OCI-LY1 (cell line): ENCODE measurements at regions not wholly inside any gene's neighbourhood (a gene's known extent, or its start where the extent isn't known, plus 50 kb on each side); places are given as distances from the start of the nearest gene placed in this dataset.

Experiments used
- H2AFZ ChIP-seq: fragments of 200-600 bp; sonication (generic), shearing (Covaris generic); 2 replicates; pipeline ENCODE4 v1.6.0; 2014; ENCODE audit warnings: antibody characterized with exemption, mild to moderate bottlenecking, low read length
- H3F3A ChIP-seq: fragments of 200-600 bp; sonication (generic), shearing (Covaris generic); 2 replicates; pipeline ENCODE4 v1.6.0; 2014; ENCODE audit warnings: mild to moderate bottlenecking, antibody characterized with exemption, low read length, moderate library complexity; ENCODE audit not compliant: insufficient read depth
- H3K27ac ChIP-seq: fragments of 200-600 bp; sonication (generic); 2 replicates; pipeline ENCODE4 v1.5.1; 2014; ENCODE audit warnings: low read length, mixed run types, mild to moderate bottlenecking, low read depth; ENCODE audit not compliant: poor library complexity, severe bottlenecking
- H3K27me3 ChIP-seq: fragments of 200-600 bp; sonication (generic); 2 replicates; pipeline ENCODE4 v1.6.0; 2014; ENCODE audit warnings: antibody characterized with exemption, mild to moderate bottlenecking, low read length, moderate library complexity; ENCODE audit not compliant: insufficient read depth
- H3K36me3 ChIP-seq: fragments of 200-600 bp; sonication (generic); 2 replicates; pipeline ENCODE4 v1.6.1; 2014; ENCODE audit warnings: mild to moderate bottlenecking, antibody characterized with exemption, low read length, moderate library complexity, mixed read lengths; ENCODE audit not compliant: insufficient read depth
- H3K4me1 ChIP-seq: fragments of 200-600 bp; sonication (generic); 2 replicates; pipeline ENCODE4 v1.5.1; 2014; ENCODE audit warnings: mild to moderate bottlenecking, low read length, moderate library complexity; ENCODE audit not compliant: insufficient read depth, severe bottlenecking
- H3K4me2 ChIP-seq: fragments of 200-600 bp; sonication (generic), shearing (Covaris generic); 2 replicates; pipeline ENCODE4 v1.6.1; 2014; ENCODE audit warnings: low read length
- H3K4me3 ChIP-seq: fragments of 200-600 bp; sonication (generic); 2 replicates; pipeline ENCODE4 v1.5.1; 2014; ENCODE audit warnings: low read length, low read depth, mild to moderate bottlenecking, mixed read lengths; ENCODE audit not compliant: poor library complexity, severe bottlenecking
- H3K79me2 ChIP-seq: fragments of 200-600 bp; shearing (Covaris generic); 2 replicates; pipeline ENCODE4 v1.6.1; 2016; ENCODE audit warnings: mixed run types, low read length, mixed read lengths; ENCODE audit not compliant: insufficient read depth
- H3K9ac ChIP-seq: fragments of 200-600 bp; sonication (generic), shearing (Covaris generic); 2 replicates; pipeline ENCODE4 v1.6.1; 2014; ENCODE audit warnings: mild to moderate bottlenecking, low read length, mixed read lengths
- H3K9me2 ChIP-seq: fragments of 200-600 bp; sonication (generic), shearing (Covaris generic); 2 replicates; pipeline ENCODE4 v1.6.1; 2014; ENCODE audit warnings: low read depth, mild to moderate bottlenecking, low read length, mixed read lengths
- H3K9me3 ChIP-seq: fragments of 200-600 bp; shearing (Covaris generic); 2 replicates; pipeline ENCODE4 v1.6.1; 2014; ENCODE audit warnings: low read length, mixed read lengths
- H4K20me1 ChIP-seq: fragments of 200-600 bp; sonication (generic), shearing (Covaris generic); 2 replicates; pipeline ENCODE4 v1.6.0; 2016; ENCODE audit warnings: mild to moderate bottlenecking, low read length; ENCODE audit not compliant: insufficient read depth
- CTCF ChIP-seq: fragments of 200-600 bp; sonication (generic), shearing (Covaris generic); IDR thresholded peaks from 2 replicates; pipeline ENCODE4 v1.5.1; 2017; ENCODE audit warnings: mild to moderate bottlenecking, antibody characterized with exemption, low read length, moderate library complexity, mixed read lengths
- EZH2 ChIP-seq: fragments of 200-600 bp; sonication (generic), shearing (Covaris generic); IDR thresholded peaks from 2 replicates; pipeline ENCODE4 v1.8.0; 2017; ENCODE audit warnings: borderline replicate concordance, mixed run types, mild to moderate bottlenecking, antibody characterized with exemption, low read length, moderate library complexity, mixed read lengths

- no peak for TF ChIP-seq CTCF
- no peak for TF ChIP-seq EZH2
- Histone ChIP-seq H2AFZ (no peak overlapping the region), H3K9me3 (no peaks in the 10 kb centered on the region), H3K36me3 (no peaks in the 10 kb centered on the region), H3K79me2 (no peaks in the 10 kb centered on the region), H3K9me2 (no peaks in the 10 kb centered on the region), H3K9ac (no peak overlapping the region), H3K4me1 (no peaks in the 10 kb centered on the region), H3K4me3 (no peak overlapping the region), H3K4me2 (no peak overlapping the region), H3K27me3 (no peaks in the 10 kb centered on the region), H3F3A (no peaks in the 10 kb centered on the region), H4K20me1 (no peaks in the 10 kb centered on the region), H3K27ac (no peak overlapping the region)
Observed at GRCh38 chr20:7108929-7109328, 341.4 kb downstream of the BMP2 start.

- no peaks in the 10 kb centered on the region for H3K27me3 ChIP-seq
- no peaks in the 10 kb centered on the region for H3F3A ChIP-seq
- no peak overlapping the region for H3K9ac ChIP-seq
- H3K4me2 ChIP-seq = no peak overlapping the region
- H2AFZ ChIP-seq = no peak overlapping the region
- no peaks in the 10 kb centered on the region for H3K36me3 ChIP-seq
- no peaks in the 10 kb centered on the region for H4K20me1 ChIP-seq
- H3K79me2 ChIP-seq = no peaks in the 10 kb centered on the region
- H3K4me1 ChIP-seq = no peaks in the 10 kb centered on the region
- no peaks in the 10 kb centered on the region for H3K9me2 ChIP-seq
- TF ChIP-seq EZH2 (no peak), CTCF (peak; percentile 53)
- no peaks in the 10 kb centered on the region for H3K9me3 ChIP-seq
- no peak overlapping the region for H3K27ac ChIP-seq
- H3K4me3 ChIP-seq = no peak overlapping the region
Observed at GRCh38 chr20:7113577-7114466, 346.3 kb downstream of the BMP2 start.

GRCh38 chr20:7123457-7123856 is 356.0 kb downstream of the BMP2 start:
- no peak for TF ChIP-seq CTCF
- TF ChIP-seq EZH2 = no peak
- H3K4me1 ChIP-seq = no peaks in the 10 kb centered on the region
- no peak overlapping the region for H3K4me2 ChIP-seq
- H4K20me1 ChIP-seq = no peaks in the 10 kb centered on the region
- H3K36me3 ChIP-seq = no peaks in the 10 kb centered on the region
- H3K27me3 ChIP-seq = no peaks in the 10 kb centered on the region
- no peaks in the 10 kb centered on the region for H3F3A ChIP-seq
- H3K9me2 ChIP-seq = no peaks in the 10 kb centered on the region
- no peak overlapping the region for H3K4me3 ChIP-seq
- H2AFZ ChIP-seq = no peak overlapping the region
- no peaks in the 10 kb centered on the region for H3K79me2 ChIP-seq
- no peaks in the 10 kb centered on the region for H3K9me3 ChIP-seq
- H3K27ac ChIP-seq = no peak overlapping the region
- H3K9ac ChIP-seq = no peak overlapping the region
